AG09309 (cell line): ENCODE measurements at regions not wholly inside any gene's neighbourhood (a gene's known extent, or its start where the extent isn't known, plus 50 kb on each side); places are given as distances from the start of the nearest gene placed in this dataset.

Source experiments
- DNase-seq: peaks from one replicate; pipeline ENCODE4 v3.0.0-alpha.2; 2010; ENCODE audit warnings: low read depth
- H3K4me3 ChIP-seq: 2 replicates; pipeline ENCODE4 v1.5.1; 2011; ENCODE audit warnings: mild to moderate bottlenecking, low read depth, low read length, moderate library complexity; ENCODE audit not compliant: control insufficient read depth
- CTCF ChIP-seq: IDR thresholded peaks from 2 replicates; pipeline ENCODE4 v1.5.1; 2011; ENCODE audit warnings: mild to moderate bottlenecking, low read depth, low read length, inconsistent platforms; ENCODE audit not compliant: insufficient read depth, control insufficient read depth; ENCODE audit errors: missing control alignments

DNA sequence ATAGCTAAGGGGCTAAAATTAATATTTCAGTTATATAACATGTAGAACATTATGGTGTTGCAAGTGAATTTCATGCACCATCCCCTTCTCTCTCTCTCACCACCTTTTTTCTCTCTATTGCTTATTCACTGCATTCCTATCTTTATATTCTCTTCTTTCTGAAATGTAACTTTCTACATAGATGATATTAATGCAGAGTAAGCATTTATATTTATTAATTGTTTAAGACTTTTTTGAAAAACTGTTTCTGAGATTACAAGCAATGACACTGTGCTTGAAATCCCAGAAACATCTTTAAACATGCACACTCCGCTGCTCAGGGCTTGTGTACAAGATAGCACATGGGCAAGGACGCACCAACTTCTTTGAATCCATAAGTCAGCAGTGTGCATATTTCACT, 567.7 kb upstream of the SGCD start:
- no peak for DNase-seq
- TF ChIP-seq CTCF: no peak
- H3K4me3 ChIP-seq: no peak overlapping the region

DNA sequence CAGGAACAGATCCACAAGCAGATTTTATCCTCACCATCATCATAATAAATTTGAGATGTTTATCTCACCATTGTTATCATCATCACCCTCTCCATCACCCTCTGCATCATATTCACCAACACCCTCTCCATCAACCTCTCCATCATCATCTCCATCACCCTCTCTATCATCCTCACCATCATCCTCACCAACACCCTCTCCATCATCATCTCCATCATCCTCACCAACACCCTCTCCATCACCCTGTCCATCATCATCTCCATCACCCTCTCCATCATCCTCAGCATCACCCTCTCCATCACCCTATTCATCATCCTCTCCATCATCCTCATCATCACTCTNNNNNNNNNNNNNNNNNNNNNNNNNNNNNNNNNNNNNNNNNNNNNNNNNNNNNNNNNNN, 567.0 kb upstream of the SGCD start:
- no peak for DNase-seq
- no peak overlapping the region for H3K4me3 ChIP-seq
- no peak for TF ChIP-seq CTCF

DNA sequence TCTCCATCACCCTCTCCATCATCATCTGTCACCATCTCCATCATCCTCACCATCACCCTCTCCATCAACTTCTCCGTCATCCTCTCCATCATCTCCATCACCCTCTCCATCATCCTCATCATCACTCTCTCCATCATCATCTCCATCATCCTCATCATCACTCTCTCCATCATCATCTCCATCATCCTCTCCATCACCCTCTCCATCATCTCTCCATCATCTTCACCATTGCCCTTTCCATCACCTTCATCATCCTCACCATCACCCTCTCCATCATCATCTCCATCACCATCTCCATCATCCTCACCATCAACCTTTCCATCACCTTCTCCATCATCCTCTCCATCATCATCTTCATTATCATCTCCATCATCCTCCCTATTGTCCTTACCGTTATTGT, 565.5 kb upstream of the SGCD start:
- no peak for TF ChIP-seq CTCF
- H3K4me3 ChIP-seq: no peak overlapping the region

DNA sequence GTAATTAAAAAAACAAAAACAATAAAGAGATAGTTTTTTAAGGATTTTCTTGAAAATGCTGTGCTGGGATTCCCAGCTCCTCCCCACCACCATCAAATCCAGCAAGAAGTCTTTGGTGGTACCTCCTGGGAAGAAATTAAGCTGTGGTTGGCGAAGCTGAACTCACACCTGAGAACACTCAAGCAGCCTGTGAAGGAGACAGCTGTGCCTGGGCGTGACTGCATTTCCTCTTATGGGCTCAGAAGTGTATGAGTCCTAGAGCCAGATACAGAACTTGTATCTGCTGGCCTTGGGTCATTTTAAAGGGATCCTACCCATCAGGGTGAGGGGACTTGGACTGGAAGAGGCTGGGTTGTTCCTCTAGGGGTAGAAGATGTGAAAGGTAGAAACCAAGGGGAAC, 561.2 kb upstream of the SGCD start:
- H3K4me3 ChIP-seq: no peak overlapping the region
- no peak for DNase-seq
- TF ChIP-seq CTCF: no peak

More for the DNA sequence above, 565.5 kb upstream of the SGCD start:
- DNase-seq: no peak

DNA sequence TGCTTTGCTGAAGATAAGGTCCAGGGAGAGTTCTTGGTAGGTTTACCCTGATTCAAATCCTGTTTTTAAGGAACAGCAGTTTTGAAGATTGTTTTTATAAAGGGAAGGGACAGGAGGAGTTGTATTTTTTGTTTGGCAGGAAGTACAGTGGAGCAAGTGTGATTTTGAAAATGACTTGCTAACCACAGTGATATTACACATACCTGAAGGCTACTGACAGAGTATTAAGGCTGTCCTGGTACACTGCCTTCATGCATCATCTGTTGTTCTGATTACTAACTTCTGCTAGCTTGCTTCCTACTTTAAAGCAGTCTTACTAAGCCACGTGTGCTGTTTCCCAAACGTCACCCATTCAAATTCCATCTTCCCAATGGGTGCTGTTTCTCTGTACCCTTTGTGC, 559.5 kb upstream of the SGCD start:
- DNase-seq: no peak
- no peak overlapping the region for H3K4me3 ChIP-seq
- no peak for TF ChIP-seq CTCF

DNA sequence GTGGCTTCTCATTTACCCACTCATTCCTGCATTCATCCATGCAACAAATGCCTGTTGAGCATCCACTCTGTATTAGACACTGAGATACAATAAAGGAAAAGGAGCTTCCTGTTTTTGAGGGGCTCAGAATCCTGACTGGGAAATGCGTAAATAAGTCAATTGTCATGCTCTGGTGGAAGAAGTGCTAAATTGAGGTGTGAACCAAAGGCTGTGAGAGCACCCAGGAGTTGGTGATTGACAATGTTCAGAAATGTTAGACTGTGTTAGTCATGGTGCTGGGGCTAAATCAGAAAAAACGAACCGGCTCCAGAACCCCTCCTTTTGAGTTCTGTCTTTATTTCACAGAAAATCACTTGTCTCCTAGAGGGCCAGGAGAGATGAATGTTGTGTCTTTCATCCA, 558.6 kb upstream of the SGCD start:
- no peak overlapping the region for H3K4me3 ChIP-seq
- TF ChIP-seq CTCF: no peak
- no peak for DNase-seq

- no peak overlapping the region for H3K4me3 ChIP-seq
- no peak for TF ChIP-seq CTCF
- DNase-seq: no peak
Measured at GRCh38 chr5:155772009-155772662, 554.8 kb upstream of the SGCD start.
